HG03354 (cell line): ENCODE measurements at regions not wholly inside any gene's neighbourhood (a gene's known extent, or its start where the extent isn't known, plus 50 kb on each side); places are given as distances from the start of the nearest gene placed in this dataset.
"Not testable (repeated sequence)": the region's sequence is repeated elsewhere in the genome, so short reads cannot be mapped to it uniquely, and the experiment has no call there.

Experiments used
- ATAC-seq: cut with Tn5 transposase; IDR thresholded peaks from one replicate; pipeline ENCODE4 v1.9.1; 2021; ENCODE audit warnings: mild to moderate bottlenecking; ENCODE audit not compliant: unreplicated experiment, poor library complexity, severe bottlenecking

GRCh38 chr2:144914622-144915318 is 394.9 kb upstream of the ZEB2 start:
- ATAC-seq = no peak

GRCh38 chr2:144914113-144914512 is 394.2 kb upstream of the ZEB2 start:
- no peak for ATAC-seq

- ATAC-seq = no peak
These were observed 392.3 kb upstream of the ZEB2 start for GRCh38 chr2:144912206-144912605.

- ATAC-seq = no peak
These were observed 386.0 kb upstream of the ZEB2 start for GRCh38 chr2:144905956-144906355.

GRCh38 chr2:144904612-144905011 is 384.7 kb upstream of the ZEB2 start:
- no peak for ATAC-seq

- ATAC-seq = not testable (repeated sequence)
These were observed 383.1 kb upstream of the ZEB2 start for GRCh38 chr2:144903045-144903444.

- ATAC-seq = not testable (repeated sequence)
These were observed 381.5 kb upstream of the ZEB2 start for GRCh38 chr2:144901386-144901785.

- no peak for ATAC-seq
These were observed 376.4 kb upstream of the ZEB2 start for GRCh38 chr2:144896341-144896740.

GRCh38 chr2:144894612-144895599 is 375.0 kb upstream of the ZEB2 start:
- no peak for ATAC-seq

- ATAC-seq = no peak
These were observed 373.5 kb upstream of the ZEB2 start for GRCh38 chr2:144893464-144893863.

GRCh38 chr2:144890828-144891227 is 370.9 kb upstream of the ZEB2 start:
- ATAC-seq = peak; percentile 69

GRCh38 chr2:144889348-144889747 is 369.4 kb upstream of the ZEB2 start:
- ATAC-seq = no peak

GRCh38 chr2:144886862-144887261 is 366.9 kb upstream of the ZEB2 start:
- ATAC-seq = no peak

- no peak for ATAC-seq
These were observed 358.0 kb upstream of the ZEB2 start for GRCh38 chr2:144877893-144878292.

- no peak for ATAC-seq
These were observed 356.1 kb upstream of the ZEB2 start for GRCh38 chr2:144876013-144876412.

GRCh38 chr2:144875290-144875969 is 355.5 kb upstream of the ZEB2 start:
- ATAC-seq = no peak

GRCh38 chr2:144865670-144866069 is 345.8 kb upstream of the ZEB2 start:
- no peak for ATAC-seq

- no peak for ATAC-seq
These were observed 339.8 kb upstream of the ZEB2 start for GRCh38 chr2:144859716-144860115.

- no peak for ATAC-seq
These were observed 338.3 kb upstream of the ZEB2 start for GRCh38 chr2:144858211-144858610.

- ATAC-seq = no peak
These were observed 334.7 kb upstream of the ZEB2 start for GRCh38 chr2:144854596-144854995.
